NCI-H1048 (cell line): ENCODE measurements at regions not wholly inside any gene's neighbourhood (a gene's known extent, or its start where the extent isn't known, plus 50 kb on each side); places are given as distances from the start of the nearest gene placed in this dataset.
"Not testable (repeated sequence)": the region's sequence is repeated elsewhere in the genome, so short reads cannot be mapped to it uniquely, and the experiment has no call there.

ENCODE experiments used
- DNase-seq: peaks from one replicate; lab custom pipeline; 2025; lab: John Stamatoyannopoulos, UW

DNA sequence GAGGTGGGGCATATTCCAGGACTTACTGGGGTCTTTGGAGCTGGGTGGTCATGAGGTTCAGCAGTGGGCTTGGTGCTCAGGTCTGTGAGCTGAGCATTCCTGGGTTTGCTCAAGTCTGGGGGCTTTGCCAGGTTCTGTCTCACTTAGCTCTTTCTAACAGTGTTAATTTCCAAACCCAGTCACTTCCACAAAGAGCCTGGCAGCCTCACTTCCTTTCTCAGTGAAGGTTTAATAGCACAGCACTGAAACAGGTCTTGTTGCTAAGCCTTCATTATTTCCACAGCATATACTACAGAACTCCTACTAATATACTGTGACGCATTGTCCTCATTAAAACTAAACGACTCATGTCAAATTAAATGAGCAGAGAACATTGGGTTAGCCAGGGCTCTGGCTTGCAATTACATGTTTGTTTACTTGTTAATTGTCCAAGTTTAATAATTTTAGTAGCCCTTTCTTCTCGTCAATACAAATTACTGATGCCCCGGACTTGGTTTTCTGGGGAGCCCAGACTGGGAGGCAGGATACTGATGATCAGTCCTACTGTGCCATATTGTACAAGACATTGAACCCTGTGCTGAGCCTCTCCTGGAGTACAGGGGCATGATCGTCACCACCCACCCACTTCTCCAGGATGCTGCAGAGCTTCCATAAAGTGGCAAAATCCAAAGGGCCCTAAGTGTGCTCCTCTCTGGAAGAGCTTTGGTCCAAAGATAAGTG lies 170.7 kb downstream of the IER5 start:
- no peak for DNase-seq

DNA sequence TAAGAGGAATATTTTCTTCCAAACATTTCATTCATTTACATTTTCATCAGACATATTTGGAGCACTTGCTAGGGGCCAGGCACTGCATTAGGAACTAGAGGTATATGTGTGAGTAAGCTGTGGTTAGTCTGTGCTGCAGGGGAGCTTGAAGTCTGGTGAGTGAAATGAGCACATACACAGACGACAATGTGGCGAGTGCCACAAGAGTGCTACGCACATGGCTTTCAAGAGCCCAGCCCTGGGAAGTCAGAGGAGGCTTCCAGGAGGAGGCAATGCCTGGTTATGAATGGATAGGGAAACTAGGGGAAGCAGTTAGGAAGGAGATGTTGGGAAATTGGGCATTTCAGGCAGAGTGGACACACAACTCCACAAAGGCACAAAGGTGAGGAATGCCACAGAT lies 171.8 kb downstream of the IER5 start:
- no peak for DNase-seq

DNA sequence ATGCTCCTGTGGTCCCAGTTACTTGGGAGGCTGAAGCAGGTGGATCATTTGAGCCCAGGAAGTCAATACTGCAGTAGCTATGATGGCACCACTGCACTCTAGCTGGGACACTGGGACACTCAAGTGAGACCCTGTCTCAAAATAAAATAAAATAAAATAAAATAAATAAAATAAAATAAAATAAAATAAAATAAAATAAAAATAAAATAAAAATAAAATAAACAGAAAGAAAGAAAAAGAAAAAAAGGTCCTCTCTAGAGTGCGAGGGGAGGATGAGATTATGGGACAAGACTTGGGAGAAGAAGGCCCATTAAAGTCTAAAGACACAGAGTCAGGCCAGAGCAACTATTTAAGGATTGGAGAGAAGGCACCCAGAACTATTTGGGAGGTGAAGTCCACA lies 172.5 kb downstream of the IER5 start:
- DNase-seq, result no peak

DNA sequence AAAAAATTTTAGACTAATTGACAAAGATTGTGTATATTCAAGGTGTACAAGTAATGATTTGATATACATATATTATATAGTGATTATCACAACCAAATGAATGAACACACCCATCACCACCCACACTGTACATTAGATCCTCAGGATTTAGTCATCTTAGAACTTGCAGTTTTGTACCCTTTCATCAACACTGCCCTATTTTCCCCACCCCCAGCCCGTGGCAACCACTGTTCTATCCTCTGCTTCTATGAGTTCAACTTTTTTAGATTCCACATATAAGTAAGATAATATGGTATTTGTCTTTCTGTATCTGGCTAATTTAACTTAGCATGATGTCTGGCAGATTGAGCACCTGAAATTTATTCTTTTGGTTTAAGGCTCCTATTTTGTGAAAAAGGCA lies 173.6 kb downstream of the IER5 start:
- DNase-seq, result no peak

DNA sequence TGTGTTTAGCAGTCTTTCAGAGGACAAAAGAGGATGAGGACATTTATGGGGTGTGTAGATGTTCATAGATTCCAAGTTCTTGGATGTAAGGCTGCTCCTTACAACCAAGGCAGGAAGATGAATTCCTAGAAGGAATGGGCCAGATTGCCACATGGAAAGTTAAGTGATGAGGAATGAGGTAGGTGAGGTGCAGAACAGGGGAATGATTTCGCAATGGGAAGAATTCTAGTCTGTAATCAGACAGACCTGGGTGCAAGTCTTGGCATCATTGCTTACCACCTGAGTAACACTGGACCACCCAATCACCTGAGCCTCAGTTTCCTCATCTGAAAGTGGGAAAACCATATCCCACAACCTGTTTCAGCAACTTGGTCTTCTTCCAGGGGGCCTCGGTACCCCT lies 174.9 kb downstream of the IER5 start:
- DNase-seq, result no peak

DNA sequence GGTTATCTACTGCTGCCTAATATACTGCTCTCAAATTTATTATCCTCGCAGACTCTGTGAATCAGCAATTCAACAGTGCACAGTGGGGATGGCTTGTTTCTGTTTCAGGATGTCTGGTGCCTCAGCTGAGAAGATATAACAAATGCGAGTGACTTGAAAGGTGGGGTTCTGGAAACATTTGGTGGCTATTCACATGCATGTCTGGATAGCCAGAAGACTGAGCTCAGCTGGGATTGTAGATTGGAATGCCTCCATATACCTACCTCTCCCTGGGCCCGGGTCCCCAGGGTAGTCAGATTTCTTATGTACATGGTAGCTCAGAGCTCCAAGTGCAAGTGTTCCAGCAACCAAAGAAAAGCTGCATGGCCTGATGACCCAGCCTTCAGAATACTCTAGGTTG lies 176.3 kb downstream of the IER5 start:
- DNase-seq, result no peak

DNA sequence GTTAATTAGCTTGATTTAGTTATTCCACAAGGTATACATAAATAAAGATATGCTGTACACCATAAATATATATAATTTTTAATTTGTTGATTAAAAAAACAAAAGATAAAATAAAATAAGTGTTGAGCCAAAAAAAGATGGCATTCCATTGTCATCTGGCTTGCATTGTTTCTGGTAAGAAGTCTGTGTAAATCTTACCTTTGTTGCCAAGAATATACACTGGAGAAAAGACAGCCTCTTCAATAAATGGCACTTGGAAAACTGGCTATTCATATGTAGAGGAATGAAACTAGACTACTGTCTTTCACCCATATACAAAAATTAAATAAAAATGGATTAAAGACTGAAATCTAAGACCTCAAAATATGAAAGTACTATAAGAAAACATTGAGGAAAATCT lies 196.5 kb downstream of the IER5 start:
- no peak for DNase-seq

DNA sequence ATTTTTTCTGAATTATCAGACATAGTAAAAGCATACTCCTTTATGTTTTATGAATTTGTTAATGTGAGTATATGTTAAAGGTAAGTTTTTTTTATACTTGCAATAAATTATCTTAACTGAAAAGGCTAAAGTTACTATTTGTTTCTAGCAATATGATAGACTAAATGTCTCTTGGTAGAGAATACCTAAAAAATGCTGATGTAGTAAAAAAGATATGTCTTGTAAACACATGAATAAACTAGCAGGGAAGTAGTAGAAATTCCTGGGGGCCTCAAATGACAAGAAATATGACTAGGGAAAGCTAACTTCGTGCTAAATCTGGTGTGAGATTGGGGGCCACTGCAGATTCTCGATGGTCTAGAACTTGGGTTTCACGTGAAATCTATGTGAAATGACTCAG lies 188.1 kb upstream of the CACNA1E start:
- no peak for DNase-seq

DNA sequence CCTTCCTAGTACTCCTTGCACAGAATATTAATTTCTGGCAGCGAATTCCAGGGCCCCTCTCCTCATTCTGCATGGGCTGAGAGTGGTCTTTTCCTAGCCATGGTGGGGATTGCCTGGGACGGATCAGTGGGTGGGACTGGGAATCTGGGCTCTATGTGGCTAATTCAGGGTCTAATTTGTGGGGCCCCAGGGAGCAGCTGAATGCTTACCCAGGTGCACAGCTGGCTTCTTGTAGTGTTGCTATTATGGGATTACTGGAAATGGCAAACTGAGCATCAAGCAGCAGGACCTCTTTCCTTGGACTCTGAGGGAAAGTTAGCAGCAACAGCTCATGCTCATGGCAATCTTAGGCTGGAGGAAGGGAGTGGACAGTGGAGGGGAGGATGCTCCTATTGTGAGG lies 187.1 kb upstream of the CACNA1E start:
- DNase-seq, result no peak

DNA sequence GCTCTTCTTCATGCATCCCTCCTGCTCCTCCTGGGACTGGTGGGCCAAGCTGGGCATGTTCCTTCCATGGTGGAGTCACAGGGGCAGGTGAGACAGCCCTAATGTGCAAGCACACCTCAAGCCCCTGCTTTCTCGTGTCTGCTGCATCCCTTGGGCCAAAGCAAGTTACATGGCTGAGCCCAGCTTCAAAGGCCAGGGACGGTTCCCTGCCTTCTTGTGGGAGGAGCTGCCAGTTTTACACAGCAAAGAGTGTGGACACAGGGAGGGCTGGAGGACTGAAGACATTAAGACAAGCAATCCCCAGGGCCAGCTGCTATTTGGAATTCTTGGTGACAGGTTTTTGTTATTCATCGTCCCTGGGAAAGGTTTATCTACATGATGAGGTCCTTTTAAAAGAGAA lies 175.2 kb upstream of the CACNA1E start:
- DNase-seq, result no peak

DNA sequence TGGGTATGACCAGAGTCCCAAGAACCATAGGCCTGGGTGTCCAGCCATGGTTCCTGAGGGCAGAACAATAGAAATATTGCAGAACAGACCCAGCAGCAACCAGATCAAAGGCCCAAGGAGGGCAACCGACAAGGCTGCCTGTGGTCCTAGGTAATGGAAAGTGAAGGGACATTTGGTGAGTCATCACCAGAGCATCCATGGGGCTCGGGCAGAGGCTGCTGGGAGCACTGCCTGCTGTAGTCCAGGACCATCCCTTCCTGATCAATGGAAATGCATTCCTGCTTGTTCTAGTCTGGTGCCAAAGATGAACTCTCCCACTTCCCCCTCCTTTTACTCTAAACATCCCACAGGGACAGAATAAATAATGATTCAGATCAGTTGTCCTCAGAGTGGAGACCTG lies 172.8 kb upstream of the CACNA1E start:
- DNase-seq, result no peak

DNA sequence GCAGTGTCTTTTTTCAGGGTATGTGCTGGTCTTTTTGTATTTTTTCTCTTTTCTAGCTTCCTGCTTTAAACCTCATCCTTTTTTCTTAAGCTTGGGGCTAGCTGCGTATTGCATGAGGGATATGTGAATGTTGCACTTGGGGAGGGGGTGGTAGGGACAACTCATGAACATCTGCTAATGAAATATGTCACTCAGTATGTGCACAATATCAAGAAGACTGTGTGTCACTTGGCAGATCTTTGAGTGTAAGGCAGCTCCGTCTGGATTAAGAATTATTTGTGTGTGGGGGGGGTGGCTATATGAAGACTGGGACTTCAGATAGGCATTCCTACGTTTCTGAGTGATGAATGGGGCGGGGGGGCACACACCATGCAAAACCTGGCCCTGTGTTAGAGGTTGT lies 170.4 kb upstream of the CACNA1E start:
- DNase-seq, result no peak

DNA sequence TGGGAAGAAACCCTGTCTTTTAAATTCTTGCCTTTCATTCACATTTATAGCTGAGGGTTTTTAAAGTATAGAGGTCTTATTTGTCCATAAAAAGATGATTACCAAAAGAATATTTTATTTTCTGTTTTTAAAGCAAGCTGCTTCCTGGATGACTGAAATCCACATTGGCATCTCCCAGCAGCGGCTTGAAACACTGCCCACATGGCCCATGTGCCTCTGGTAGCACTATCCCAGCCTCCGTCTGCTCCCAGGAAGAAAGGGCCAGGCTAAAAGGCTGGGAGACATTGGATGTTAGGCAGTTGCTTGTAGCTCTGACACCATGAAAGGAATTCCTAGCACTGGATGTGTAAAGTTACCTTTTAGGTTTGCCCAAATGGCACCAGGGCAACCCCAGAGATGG lies 169.9 kb upstream of the CACNA1E start:
- no peak for DNase-seq

DNA sequence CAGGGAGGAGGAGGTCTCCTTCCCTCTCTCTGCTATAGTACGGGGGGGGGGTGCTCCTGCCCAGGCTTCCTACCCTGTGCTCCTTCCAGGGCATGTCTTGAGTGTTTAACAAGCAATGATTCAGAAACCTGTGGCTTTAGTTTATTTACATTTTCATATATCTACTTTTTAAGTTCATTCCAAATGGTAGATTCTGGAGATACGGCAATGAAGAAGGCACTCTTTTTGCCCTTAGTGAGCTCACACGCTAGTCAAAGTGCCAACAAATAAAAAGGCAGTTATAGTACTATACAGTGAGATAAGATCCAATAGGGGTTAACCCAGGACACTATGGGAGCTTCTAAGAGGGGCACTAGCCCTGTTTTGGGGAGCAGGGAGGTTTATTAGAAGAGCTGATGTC lies 169.3 kb upstream of the CACNA1E start:
- DNase-seq, result no peak

DNA sequence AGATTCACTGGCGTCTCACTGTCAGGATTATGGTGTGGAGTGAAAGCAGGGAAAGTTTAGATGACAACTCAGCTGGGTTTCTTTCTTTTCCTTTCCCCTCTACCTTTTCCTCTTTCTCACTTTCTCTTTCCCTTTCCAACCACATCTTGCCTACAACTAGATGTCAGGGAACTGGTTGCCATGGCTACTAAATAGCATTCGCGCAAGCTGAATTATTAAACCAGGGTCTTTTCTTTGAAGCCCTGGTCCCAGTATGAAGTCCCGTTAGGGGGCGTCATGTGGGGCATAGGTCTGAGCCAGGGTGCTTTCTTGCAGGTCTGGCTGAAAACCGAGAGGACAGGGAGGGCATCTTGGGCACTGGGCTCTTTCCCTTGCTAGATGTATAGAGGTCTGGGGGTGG lies 168.4 kb upstream of the CACNA1E start:
- DNase-seq, result no peak

DNA sequence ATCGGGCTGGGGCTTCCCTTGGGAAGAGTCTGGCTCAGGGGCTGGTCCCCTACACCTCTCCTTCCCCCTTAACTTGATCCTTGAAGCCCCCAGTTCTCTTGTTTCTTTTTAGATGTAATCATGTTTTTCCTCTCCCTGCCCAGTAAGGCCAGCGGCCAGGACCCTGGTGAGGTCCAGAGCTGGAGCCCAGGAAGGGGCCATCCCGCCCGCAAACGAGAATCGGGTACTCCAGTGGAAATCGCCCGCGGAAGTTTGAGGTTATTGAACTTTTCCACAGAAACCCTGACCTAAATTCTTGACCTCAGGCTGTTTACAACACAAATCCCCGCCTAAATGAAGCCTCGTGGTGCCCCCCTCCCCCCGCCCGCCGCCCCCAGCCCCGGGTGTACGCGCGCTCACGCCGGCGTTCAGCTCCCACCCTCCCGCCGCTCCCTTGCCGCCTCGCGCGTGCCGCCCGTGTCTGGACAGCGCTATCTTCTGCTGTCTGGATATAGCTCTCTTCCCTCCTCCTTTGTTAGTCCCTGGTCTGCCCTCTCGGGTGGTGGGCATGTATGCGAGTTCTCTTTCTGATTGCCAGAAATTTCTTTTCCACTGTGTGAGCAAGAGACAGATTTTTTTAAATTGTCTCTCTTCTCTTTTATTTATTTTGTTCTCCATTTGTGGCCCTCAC lies 165.9 kb upstream of the CACNA1E start:
- DNase-seq, result no peak

DNA sequence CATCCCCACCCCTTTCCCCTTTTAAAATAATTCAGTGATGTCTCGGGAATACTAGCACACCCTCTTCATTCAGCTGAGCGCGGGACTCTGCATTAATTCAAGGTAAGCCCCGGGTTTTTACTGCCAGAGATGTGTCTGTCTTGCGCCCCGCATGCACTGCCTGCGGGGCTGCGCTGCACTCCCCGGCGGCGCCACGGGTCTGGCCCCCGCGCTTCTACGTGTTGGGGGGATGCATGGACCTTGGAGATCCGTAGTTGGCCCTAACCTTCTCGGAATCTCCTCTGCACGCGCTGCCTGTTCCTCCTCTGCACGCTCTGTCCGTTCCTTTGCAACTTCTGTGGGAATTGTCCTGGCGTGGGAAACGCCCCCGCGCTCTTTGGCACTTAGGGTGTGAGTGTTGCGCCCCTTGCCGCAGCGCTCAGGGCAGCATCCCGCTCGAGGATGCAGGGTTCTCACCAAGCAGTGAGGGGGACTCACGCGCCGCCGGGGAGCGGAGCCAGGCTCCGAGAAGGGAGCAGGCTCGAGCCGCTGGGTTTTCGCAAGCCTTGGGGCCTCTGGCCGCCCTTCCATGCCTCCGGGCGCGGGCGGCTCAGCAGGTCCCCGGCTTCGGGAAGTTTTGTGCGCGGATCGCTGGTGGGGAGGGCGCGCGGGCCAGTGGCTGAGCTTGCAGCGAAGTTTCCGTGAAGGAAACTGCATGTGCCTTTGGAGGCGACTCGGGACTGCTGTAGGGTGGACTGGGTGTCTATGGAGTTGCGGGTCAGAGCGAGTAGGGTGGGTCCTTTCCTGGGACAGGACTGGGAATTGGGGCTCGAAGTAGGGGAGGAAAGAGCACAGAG lies 165.1 kb upstream of the CACNA1E start:
- DNase-seq, result no peak

DNA sequence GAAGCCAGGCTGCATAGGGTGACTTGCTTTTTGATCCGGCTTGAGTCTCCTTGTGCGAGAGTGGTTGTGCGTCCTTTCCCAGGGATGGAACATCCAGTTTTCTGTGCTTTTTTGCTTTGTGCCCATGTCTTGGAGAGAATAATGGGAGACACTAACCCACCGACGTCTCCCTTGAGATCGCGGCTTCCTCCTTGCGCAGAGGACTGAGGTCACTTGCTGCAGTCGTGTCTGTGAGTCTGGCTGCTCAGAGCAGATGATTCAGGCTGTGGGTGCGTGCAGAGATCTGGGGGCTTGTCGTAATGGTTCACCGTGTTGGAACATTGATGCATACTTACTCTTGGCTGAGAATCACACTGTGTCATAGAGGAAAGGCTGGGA lies 164.5 kb upstream of the CACNA1E start:
- no peak for DNase-seq

DNA sequence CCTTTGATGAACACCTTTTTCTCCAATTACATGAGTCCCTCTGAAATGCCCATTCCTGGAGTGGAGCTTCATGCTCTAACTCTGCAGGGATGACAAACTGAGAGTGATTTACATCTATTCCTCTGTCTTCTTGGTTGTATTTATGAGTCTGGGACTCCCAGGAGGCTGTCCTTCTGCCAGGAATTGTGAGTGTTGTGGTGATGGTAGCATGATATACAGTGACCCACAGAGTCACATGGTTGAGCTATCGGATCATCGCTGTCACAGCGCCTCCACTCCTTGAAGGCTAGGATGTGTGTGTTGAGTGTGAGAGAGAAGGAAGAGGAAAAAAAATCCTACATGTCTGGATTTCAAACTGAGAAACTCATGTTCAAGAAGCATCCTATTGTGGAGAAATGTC lies 163.4 kb upstream of the CACNA1E start:
- no peak for DNase-seq

DNA sequence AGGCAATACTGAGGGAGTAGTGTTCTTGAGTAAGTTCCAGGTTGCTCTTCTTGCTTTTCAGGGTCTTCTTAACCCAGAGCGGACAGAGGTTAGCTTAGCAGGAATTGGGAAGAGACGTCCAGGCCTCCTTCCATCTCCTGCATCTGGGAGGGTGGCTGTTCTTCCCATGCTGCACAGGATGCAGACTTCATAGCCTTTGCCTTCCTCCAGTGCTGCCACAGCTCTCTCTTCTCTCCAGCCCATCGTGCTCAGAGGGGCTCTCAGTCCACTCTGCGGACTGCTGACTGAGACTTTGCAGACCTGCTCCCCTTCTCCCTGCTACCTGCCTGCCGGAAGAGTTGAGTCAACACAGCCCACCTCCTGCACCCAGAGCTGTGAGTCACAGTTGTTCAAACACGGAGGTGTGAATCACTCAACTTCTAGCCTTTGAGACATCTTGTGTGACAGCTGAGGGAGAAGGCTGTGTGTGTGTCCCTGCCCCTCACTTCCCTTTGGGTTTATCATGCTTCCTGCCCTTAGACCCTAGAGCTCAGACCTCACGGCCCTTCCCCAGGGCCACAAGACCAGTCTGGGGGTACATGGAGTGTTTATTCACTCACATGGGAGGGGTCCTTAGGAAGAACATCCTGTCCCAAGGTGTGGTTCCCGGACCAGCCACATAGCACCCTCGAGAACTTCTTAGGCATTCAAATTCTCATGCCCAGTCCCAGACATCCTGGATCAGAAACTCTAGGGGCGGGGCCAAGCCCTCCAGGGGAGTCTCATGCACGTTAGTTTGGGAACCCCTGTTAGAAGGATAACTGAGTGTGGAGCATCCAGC lies 158.3 kb upstream of the CACNA1E start:
- no peak for DNase-seq

DNA sequence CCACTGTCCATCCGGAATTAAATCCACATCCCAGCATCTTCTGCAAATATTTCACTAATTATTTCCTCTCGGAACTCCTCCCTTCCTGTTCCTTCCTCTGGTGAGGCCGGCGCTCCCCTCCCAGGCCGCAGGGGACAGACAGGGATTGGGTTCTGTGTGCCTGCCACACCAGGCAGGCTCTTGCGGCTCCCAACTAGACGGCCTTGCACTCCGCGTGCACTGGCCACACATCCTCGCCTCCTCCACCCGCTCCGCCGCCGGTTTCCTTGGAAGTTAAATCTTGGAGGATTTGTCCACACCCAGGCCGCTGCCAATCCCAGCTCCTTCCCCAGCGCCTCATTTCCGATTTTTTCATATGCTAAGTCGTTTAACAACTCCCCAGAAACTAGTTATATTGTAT lies 157.6 kb upstream of the CACNA1E start:
- not testable (repeated sequence) for DNase-seq

DNA sequence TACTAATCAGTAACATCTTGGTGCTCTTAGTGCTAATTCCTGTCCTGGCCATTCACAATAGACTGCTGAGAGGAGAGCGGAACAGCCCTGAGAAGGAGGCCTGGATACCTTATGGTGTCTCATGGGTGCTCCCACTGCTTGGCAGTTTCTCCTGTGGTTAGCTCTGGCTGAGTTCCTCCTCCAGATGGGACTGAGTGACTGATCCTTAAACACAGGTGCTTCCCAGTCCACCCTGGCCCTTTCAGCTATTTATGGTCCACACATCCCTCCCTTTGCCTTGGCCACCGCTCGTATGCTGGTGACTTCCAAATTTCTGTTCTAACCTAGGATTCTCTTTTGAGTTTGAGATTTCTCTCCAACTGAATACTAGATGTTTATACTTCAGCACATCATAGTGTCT lies 157.0 kb upstream of the CACNA1E start:
- DNase-seq, result no peak
